Vagina (tissue), 2 donors: ENCODE measurements at regions not wholly inside any gene's neighbourhood (a gene's known extent, or its start where the extent isn't known, plus 50 kb on each side); places are given as distances from the start of the nearest gene placed in this dataset.

ENCODE experiments used
- CTCF ChIP-seq, 3 experiments: fragments of 450-650 bp in 2 of 3; fragments of 200-600 bp in 1 of 3; sonication (generic) in 1 of 3; IDR thresholded peaks; one replicate each; pipeline ENCODE4 v1.5.1; 2017 to 2019; ENCODE audit warnings: antibody characterized with exemption in 3 of 3, mild to moderate bottlenecking in 2 of 3, moderate library complexity in 2 of 3
- POLR2A ChIP-seq, 2 donors: fragments of 450-650 bp; IDR thresholded peaks; one replicate each; pipeline ENCODE4 v1.6.1; 2017; ENCODE audit warnings: antibody characterized with exemption in 2 of 2, mild to moderate bottlenecking in 2 of 2, moderate library complexity in 2 of 2
- POLR2AphosphoS5 ChIP-seq, 2 donors: sonication (generic); formaldehyde crosslinking; IDR thresholded peaks; one replicate each; pipeline ENCODE4 v1.9.0; 2017; ENCODE audit warnings: antibody characterized with exemption in 2 of 2, mild to moderate bottlenecking in 2 of 2, low read depth in 1 of 2; ENCODE audit not compliant: insufficient read depth in 1 of 2

- TF ChIP-seq CTCF (IDR thresholded peaks at IDR 0.05) (no peak), POLR2AphosphoS5 (IDR thresholded peaks at IDR 0.05; ENCODE audit: insufficient read depth in 1 of 2, low read depth in 1 of 2) (no peak), POLR2A (IDR thresholded peaks at IDR 0.05) (no peak)
Measured at GRCh38 chr1:82946096-82946605, 1052.8 kb downstream of the TTLL7 start.
